GM10248 (cell line): ENCODE measurements at regions not wholly inside any gene's neighbourhood (a gene's known extent, or its start where the extent isn't known, plus 50 kb on each side); places are given as distances from the start of the nearest gene placed in this dataset.
"Not testable (repeated sequence)": the region's sequence is repeated elsewhere in the genome, so short reads cannot be mapped to it uniquely, and the experiment has no call there.

Experiments
- CTCF ChIA-PET: fragments of 300-600 bp; sonication (Branson Sonifier 250); formaldehyde crosslinking; extraction: SDS; loops from one replicate; lab custom pipeline; 2021; ENCODE audit warnings: antibody characterized with exemption; lab: Yijun Ruan, JAX
- POLR2A ChIA-PET: fragments of 350-650 bp; sonication (Branson Sonifier 250); formaldehyde crosslinking; extraction: SDS; loops from one replicate; lab custom pipeline; 2020; ENCODE audit warnings: antibody characterized with exemption; lab: Yijun Ruan, JAX
- DNase-seq: peaks from one replicate; pipeline ENCODE4 v3.0.0; 2012; ENCODE audit errors: extremely low spot score
- TF ChIP-seq, protein P1 (sequence below): IDR thresholded peaks from 2 replicates; pipeline ENCODE4 v1.5.1; 2012; ENCODE audit warnings: mild to moderate bottlenecking, low read depth; ENCODE audit errors: extremely low read depth, missing control alignments, control extremely low read depth

GRCh38 chrX:40391662-40392061, 189.1 kb upstream of the ATP6AP2 start:
- CTCF ChIA-PET: no interaction called here
- DNase-seq: no peak
- TF ChIP-seq, protein P1, sequence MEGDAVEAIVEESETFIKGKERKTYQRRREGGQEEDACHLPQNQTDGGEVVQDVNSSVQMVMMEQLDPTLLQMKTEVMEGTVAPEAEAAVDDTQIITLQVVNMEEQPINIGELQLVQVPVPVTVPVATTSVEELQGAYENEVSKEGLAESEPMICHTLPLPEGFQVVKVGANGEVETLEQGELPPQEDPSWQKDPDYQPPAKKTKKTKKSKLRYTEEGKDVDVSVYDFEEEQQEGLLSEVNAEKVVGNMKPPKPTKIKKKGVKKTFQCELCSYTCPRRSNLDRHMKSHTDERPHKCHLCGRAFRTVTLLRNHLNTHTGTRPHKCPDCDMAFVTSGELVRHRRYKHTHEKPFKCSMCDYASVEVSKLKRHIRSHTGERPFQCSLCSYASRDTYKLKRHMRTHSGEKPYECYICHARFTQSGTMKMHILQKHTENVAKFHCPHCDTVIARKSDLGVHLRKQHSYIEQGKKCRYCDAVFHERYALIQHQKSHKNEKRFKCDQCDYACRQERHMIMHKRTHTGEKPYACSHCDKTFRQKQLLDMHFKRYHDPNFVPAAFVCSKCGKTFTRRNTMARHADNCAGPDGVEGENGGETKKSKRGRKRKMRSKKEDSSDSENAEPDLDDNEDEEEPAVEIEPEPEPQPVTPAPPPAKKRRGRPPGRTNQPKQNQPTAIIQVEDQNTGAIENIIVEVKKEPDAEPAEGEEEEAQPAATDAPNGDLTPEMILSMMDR: no peak
- POLR2A ChIA-PET: no interaction called here

DNA sequence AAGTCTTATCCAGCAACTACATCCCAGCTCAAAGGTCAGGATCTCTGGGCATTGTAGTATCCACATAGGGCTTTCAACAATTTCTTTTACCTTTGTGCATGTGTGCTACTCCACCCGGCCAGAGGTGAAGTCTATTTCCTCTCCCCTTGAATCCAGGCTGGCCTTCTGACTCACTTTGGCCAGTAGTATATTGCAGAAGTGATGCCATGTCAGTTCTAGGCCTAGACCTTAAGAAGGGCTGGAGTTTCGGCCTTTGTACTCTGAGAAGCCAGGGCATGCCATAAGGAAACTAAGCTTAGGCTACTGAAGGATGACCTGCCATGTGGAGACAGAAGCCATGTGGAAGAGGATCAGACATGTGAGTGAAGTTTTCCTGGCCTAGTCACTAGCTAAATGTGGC, 191.2 kb upstream of the ATP6AP2 start:
- CTCF ChIA-PET: interaction anchor here (0.6 kb wide), 1 partner anchor 10 kb away, joined by 3 read pairs; no protein-coding TSS in a partner anchor
- no peak for DNase-seq
- POLR2A ChIA-PET: no interaction called here
- TF ChIP-seq, protein P1: no peak

- ChIA-PET CTCF (no interaction called here), POLR2A (no interaction called here)
- TF ChIP-seq, protein P1: no peak
- DNase-seq: no peak
Observed at GRCh38 chrX:40388441-40388840, 192.3 kb upstream of the ATP6AP2 start.

- DNase-seq, POLR2A ChIA-PET, CTCF ChIA-PET: not testable (repeated sequence)
Observed at GRCh38 chrX:40387869-40388268, 192.9 kb upstream of the ATP6AP2 start.

DNA sequence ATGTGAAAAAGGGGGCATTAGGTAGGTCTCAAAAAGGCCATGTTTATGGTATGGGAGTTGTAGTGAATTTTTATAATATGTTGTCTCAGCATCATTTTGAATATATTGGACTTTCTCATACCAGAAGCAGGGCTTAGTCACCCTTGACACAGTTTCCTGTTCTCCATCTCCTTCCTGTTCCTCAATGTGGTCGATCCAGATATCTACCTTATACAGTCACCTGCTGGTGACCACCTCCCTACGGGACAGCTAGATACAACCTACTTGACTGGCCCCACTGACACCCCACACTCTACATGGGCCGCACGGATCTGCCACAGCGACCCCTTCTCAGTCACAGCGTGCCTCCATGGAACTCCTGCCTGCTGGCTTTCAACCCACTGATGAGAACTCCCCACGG, 193.5 kb upstream of the ATP6AP2 start:
- POLR2A ChIA-PET, CTCF ChIA-PET, DNase-seq: not testable (repeated sequence)

GRCh38 chrX:40385682-40386081, 195.1 kb upstream of the ATP6AP2 start:
- ChIA-PET CTCF (no interaction called here), POLR2A (no interaction called here)
- DNase-seq: no peak
- TF ChIP-seq, protein P1: no peak

GRCh38 chrX:40385256-40385655, 195.5 kb upstream of the ATP6AP2 start:
- ChIA-PET POLR2A (no interaction called here), CTCF (no interaction called here)
- DNase-seq: no peak

More at GRCh38 chrX:40385256-40385655, 195.5 kb upstream of the ATP6AP2 start:
- TF ChIP-seq, protein P1: no peak
